Right atrium auricular region (tissue), 2 donors: ENCODE measurements at regions not wholly inside any gene's neighbourhood (a gene's known extent, or its start where the extent isn't known, plus 50 kb on each side); places are given as distances from the start of the nearest gene placed in this dataset.

ENCODE experiments used
- DNase-seq: peaks from one replicate; pipeline ENCODE4 v3.0.0-alpha.2; 2019; ENCODE audit warnings: low spot score
- H3K27ac ChIP-seq, 2 donors: fragments of 200-600 bp; sonication (generic); 1 replicate in 1 of 2; 2 replicates in 1 of 2; pipeline ENCODE4 v1.5.1; 2016 to 2019
- H3K27me3 ChIP-seq, 2 donors: fragments of 200-600 bp; sonication (generic); one replicate each; pipeline versions ENCODE4 v1.5.1 to v1.6.0; 2017 to 2019
- H3K36me3 ChIP-seq: fragments of 200-600 bp; sonication (generic); one replicate; pipeline ENCODE4 v1.5.1; 2016
- H3K4me1 ChIP-seq, 2 donors: fragments of 200-600 bp; sonication (generic); one replicate each; pipeline versions ENCODE4 v1.5.1 to v1.6.0; 2017 to 2019
- H3K4me3 ChIP-seq, 2 donors: fragments of 200-600 bp; sonication (generic); 1 replicate in 1 of 2; 2 replicates in 1 of 2; pipeline ENCODE4 v1.5.1; 2017 to 2019; ENCODE audit warnings: mild to moderate bottlenecking in 1 of 2, moderate library complexity in 1 of 2
- H3K9me3 ChIP-seq, 2 donors: fragments of 200-600 bp; sonication (generic); one replicate each; pipeline ENCODE4 v1.5.1; 2019
- CTCF ChIP-seq, 2 donors: fragments of 200-600 bp; sonication (generic); IDR thresholded peaks; one replicate each; pipeline ENCODE4 v1.5.1; 2019; ENCODE audit warnings: antibody characterized with exemption in 2 of 2

- DNase-seq: no peak
These were observed 267.5 kb downstream of the PIK3C3 start for GRCh38 chr18:42222557-42222956.

DNA sequence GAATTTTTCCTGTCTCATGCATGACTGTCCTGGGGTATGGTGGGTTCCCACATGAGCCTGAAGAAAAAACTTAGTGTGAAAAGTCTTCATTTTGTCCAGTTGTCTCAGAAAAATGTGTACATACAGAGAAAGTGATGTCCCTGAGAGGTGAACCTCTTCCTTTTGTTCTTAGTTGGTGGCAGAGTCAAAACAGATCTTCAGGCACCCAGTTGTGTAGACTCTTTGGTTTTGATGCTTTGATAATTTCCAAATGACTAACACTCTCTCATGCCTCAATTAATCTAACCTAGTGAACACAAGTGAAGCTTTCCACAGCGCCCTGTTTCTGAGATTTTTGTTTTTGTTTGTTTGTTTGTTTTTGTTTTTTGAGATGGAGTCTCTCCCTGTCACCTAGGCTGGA is 273.5 kb downstream of the PIK3C3 start:
- no peak for DNase-seq
- no peak overlapping the region for H3K27ac ChIP-seq
- no peaks in the 10 kb centered on the region for H3K4me1 ChIP-seq
- H3K27me3 ChIP-seq: no peaks in the 10 kb centered on the region
- no peaks in the 10 kb centered on the region for H3K9me3 ChIP-seq
- no peaks in the 10 kb centered on the region for H3K36me3 ChIP-seq
- no peak for TF ChIP-seq CTCF (IDR thresholded peaks at IDR 0.05)
- H3K4me3 ChIP-seq: no peak overlapping the region

More at GRCh38 chr18:42222557-42222956, 267.5 kb downstream of the PIK3C3 start:
- Histone ChIP-seq H3K36me3 (no peaks in the 10 kb centered on the region), H3K27me3 (no peaks in the 10 kb centered on the region), H3K4me1 (no peaks in the 10 kb centered on the region), H3K9me3 (no peaks in the 10 kb centered on the region), H3K4me3 (no peak overlapping the region), H3K27ac (no peak overlapping the region)
- TF ChIP-seq CTCF (IDR thresholded peaks at IDR 0.05): no peak

DNA sequence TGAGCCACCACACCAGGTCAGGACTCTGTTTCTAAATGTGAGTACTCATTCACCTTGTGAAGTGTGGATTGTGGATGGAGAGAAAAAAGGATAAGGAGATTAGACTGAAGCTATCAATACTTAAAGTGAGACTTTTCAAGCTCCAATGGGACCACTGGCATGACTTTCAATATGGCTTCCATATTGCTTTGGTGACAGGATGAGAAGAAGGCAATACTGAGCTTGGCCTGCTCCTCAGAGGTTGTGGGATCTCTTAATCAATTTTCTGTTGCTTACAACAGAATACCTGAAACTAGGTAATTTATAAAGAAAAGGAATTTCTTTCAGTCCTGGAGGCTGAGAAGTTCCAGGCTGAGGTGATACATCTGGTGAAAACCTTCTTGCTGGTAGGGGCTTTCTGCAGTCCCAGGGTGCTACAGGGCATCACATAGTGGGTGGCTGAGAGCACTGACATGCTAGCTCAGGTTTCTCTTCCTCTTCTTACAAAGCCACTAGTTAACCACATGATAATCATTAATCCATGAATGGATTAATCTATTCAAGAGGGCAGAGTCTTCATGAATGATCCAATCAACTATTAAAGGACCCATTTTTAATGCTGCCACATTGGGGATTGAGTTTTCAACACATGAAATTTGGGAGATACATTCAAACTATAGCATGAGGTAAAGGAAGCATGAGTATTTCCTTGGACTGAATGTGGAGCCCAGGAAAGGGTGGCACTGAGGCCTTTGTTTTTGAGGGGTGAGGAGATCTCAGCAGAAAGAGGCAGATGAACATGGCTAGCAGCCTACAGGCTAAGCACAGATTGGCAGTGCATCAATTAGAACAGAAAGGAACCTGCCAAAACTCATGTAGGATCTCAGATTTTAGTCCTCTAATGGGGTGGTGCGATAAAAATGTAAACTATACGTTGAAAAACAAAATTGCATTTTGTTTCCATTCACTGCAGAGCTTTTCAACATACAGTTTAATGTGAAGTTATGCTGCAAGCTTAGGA is 274.5 kb downstream of the PIK3C3 start:
- no peaks in the 10 kb centered on the region for H3K9me3 ChIP-seq
- TF ChIP-seq CTCF (IDR thresholded peaks at IDR 0.05): no peak
- no peaks in the 10 kb centered on the region for H3K27me3 ChIP-seq
- no peaks in the 10 kb centered on the region for H3K36me3 ChIP-seq
- no peak for DNase-seq
- no peak overlapping the region for H3K27ac ChIP-seq
- H3K4me3 ChIP-seq: no peak overlapping the region
- no peaks in the 10 kb centered on the region for H3K4me1 ChIP-seq

GRCh38 chr18:42230636-42231035 is 275.6 kb downstream of the PIK3C3 start:
- DNase-seq: no peak
- no peaks in the 10 kb centered on the region for H3K36me3 ChIP-seq
- no peak for TF ChIP-seq CTCF (IDR thresholded peaks at IDR 0.05)

DNA sequence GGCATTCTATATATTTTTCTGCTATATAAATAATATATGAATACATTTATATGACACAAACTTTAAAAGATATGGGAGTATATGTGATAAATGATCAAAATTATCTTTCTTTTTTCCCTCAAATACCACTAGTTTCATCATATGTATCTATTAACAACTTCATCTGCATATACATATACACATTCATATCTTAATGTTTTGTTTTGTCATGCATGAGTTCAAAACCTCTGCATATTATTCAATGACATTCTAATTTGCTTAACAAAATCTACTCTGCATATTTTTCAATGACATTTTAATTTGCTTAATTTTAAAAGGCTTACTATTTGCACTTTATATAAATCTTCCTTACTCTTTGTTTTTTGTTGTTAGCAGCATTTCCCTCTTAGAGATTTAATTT is 276.2 kb downstream of the PIK3C3 start:
- Histone ChIP-seq H3K9me3 (no peaks in the 10 kb centered on the region), H3K4me3 (no peak overlapping the region), H3K4me1 (no peaks in the 10 kb centered on the region), H3K36me3 (no peaks in the 10 kb centered on the region), H3K27ac (no peak overlapping the region), H3K27me3 (no peaks in the 10 kb centered on the region)
- no peak for TF ChIP-seq CTCF (IDR thresholded peaks at IDR 0.05)
- no peak for DNase-seq

More at GRCh38 chr18:42230636-42231035, 275.6 kb downstream of the PIK3C3 start:
- Histone ChIP-seq H3K4me1 (no peaks in the 10 kb centered on the region), H3K27ac (no peak overlapping the region), H3K4me3 (no peak overlapping the region), H3K27me3 (no peaks in the 10 kb centered on the region), H3K9me3 (no peaks in the 10 kb centered on the region)
